C4-2B (cell line): ENCODE measurements at regions not wholly inside any gene's neighbourhood (a gene's known extent, or its start where the extent isn't known, plus 50 kb on each side); places are given as distances from the start of the nearest gene placed in this dataset.
A peak's percentile ranks its signal among the peaks of the same experiment; 100 is the strongest.
"Not testable (repeated sequence)": the region's sequence is repeated elsewhere in the genome, so short reads cannot be mapped to it uniquely, and the experiment has no call there.

ENCODE experiments used
- H3K27ac ChIP-seq: fragments of 450-650 bp; 2 replicates; pipeline ENCODE4 v1.5.1; 2017
- ZFX ChIP-seq: fragments of 450-650 bp; IDR thresholded peaks from 2 replicates; pipeline ENCODE4 v1.6.1; 2017
- TF ChIP-seq, protein P1 (sequence below): fragments of 450-650 bp; conservative IDR thresholded peaks from 2 replicates; pipeline ENCODE4 v1.5.1; 2017; ENCODE audit warnings: mild to moderate bottlenecking

DNA sequence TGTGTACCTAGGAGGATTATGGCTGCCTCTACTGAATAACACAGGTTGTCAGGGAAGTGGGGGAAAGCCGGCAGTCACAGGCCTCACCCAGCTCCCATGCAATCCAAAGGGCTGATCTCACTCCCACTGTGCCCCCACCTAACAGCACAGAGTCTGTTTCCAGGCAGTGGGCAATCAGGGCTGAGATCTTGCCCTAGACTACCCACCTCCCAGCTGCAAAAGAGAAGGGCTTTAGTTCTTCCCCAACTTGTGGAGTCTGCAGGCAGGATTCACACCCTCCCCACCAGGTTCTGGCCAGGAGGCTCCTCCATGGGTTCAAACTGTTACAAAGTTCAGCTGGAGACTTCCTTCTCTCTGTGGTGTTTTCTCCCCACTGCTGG, 66.0 kb upstream of the OLIG3 start:
- TF ChIP-seq ZFX: no peak
- TF ChIP-seq, protein P1, sequence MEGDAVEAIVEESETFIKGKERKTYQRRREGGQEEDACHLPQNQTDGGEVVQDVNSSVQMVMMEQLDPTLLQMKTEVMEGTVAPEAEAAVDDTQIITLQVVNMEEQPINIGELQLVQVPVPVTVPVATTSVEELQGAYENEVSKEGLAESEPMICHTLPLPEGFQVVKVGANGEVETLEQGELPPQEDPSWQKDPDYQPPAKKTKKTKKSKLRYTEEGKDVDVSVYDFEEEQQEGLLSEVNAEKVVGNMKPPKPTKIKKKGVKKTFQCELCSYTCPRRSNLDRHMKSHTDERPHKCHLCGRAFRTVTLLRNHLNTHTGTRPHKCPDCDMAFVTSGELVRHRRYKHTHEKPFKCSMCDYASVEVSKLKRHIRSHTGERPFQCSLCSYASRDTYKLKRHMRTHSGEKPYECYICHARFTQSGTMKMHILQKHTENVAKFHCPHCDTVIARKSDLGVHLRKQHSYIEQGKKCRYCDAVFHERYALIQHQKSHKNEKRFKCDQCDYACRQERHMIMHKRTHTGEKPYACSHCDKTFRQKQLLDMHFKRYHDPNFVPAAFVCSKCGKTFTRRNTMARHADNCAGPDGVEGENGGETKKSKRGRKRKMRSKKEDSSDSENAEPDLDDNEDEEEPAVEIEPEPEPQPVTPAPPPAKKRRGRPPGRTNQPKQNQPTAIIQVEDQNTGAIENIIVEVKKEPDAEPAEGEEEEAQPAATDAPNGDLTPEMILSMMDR: no peak
- H3K27ac ChIP-seq: no peak overlapping the region

GRCh38 chr6:137568067-137568466, 73.9 kb upstream of the OLIG3 start:
- H3K27ac ChIP-seq: no peak overlapping the region
- TF ChIP-seq ZFX: no peak
- TF ChIP-seq, protein P1: no peak

DNA sequence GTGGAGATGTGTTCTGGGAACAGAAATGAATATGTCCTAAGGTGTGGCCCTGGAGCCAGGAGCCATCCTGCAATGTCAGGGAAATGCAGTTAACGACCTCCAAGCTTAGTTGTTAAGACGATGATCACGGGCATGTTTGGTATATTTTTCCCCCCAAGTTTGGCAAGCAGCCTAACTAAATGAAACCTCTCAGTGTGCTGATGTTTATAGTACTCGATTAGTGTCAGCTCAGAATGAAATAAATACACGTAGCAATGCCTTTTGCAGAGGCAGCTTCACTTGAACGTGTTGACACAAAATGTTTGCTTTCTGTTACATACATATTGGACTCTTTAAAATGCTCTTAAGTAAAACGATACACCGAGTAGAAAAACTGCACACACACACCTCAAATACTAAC, 76.2 kb upstream of the OLIG3 start:
- H3K27ac ChIP-seq: no peak overlapping the region
- TF ChIP-seq, protein P1: no peak
- no peak for TF ChIP-seq ZFX

DNA sequence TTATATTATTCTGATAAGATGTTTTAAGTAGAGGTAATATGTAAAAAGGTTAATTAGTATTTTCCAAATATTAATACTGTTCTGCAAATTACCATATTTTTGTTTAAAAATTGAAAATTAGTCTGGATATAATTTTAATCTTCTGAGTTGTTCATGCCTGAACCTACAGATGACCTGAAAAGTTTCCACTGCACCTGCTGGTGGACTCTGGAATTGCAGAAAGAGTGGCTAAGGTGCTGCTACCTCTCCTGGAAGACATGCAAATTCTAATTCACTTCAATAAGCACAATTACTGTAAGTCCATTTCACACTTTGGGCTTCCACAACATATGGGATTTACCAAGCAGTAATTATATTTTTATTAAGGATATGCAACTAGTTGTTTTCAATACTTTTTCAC, 77.7 kb upstream of the OLIG3 start:
- TF ChIP-seq, protein P1: peak; percentile 80
- no peak for TF ChIP-seq ZFX
- H3K27ac ChIP-seq: no peak overlapping the region

- no peak for TF ChIP-seq ZFX
- TF ChIP-seq, protein P1: no peak
- no peak overlapping the region for H3K27ac ChIP-seq
These were observed 79.5 kb upstream of the OLIG3 start for GRCh38 chr6:137573739-137574138.

- TF ChIP-seq ZFX: no peak
- TF ChIP-seq, protein P1: no peak
- H3K27ac ChIP-seq: no peak overlapping the region
These were observed 85.4 kb upstream of the OLIG3 start for GRCh38 chr6:137579612-137580011.

GRCh38 chr6:137581019-137581707, 87.0 kb upstream of the OLIG3 start:
- H3K27ac ChIP-seq: no peak overlapping the region
- TF ChIP-seq, protein P1: no peak
- no peak for TF ChIP-seq ZFX

DNA sequence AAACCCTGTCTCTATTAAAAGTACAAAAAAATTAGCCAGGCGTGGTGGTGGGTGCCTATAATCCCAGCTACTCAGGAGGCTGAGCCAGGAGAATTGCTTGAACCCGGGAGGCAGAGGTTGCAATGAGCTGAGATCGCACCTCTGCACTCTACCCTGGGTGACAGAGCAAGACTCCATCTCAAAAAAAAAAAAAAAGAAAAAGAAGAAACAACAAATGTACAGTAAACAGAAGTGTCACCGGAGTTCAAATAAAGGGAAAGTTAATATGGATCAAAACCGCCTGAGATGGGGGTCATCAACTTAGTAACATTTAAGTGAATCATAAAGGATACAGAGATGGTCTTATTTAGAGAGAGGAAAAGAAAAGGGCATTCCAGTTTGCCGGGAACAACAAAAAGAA, 89.3 kb upstream of the OLIG3 start:
- not testable (repeated sequence) for H3K27ac ChIP-seq
